Tibial nerve (tissue), 4 donors: ENCODE measurements at regions not wholly inside any gene's neighbourhood (a gene's known extent, or its start where the extent isn't known, plus 50 kb on each side); places are given as distances from the start of the nearest gene placed in this dataset. TPM values are rescaled to one million over a fixed set of nuclear protein-coding genes. Genes with fewer than 3 reads are reported as not detected.

Source experiments
- DNase-seq, 2 donors: peaks; one replicate each; pipeline ENCODE4 v3.0.0-alpha.2; 2019; ENCODE audit warnings: low spot score in 2 of 2
- H3K27ac ChIP-seq, 4 donors: fragments of 200-600 bp; sonication (generic) in 3 of 4; one replicate each; pipeline ENCODE4 v1.5.1; 2017 to 2019; ENCODE audit warnings: mild to moderate bottlenecking in 1 of 4
- H3K27me3 ChIP-seq, 2 donors: fragments of 200-600 bp; sonication (generic) in 1 of 2; one replicate each; pipeline versions ENCODE4 v1.5.1 to v1.6.0; 2017 to 2019
- H3K36me3 ChIP-seq, 3 donors: fragments of 200-600 bp; sonication (generic); one replicate each; pipeline ENCODE4 v1.5.1; 2018 to 2019
- H3K4me1 ChIP-seq, 4 donors: fragments of 200-600 bp; sonication (generic) in 3 of 4; one replicate each; pipeline ENCODE4 v1.5.1; 2017 to 2019
- H3K4me3 ChIP-seq, 4 donors: fragments of 200-600 bp; sonication (generic) in 3 of 4; one replicate each; pipeline ENCODE4 v1.5.1; 2017 to 2019; ENCODE audit warnings: mild to moderate bottlenecking in 1 of 4, moderate library complexity in 1 of 4
- H3K9me3 ChIP-seq, 4 donors: fragments of 200-600 bp; sonication (generic) in 3 of 4; one replicate each; pipeline ENCODE4 v1.5.1; 2017 to 2019
- POLR2A ChIP-seq, 2 donors: fragments of 450-650 bp; IDR thresholded peaks; one replicate each; pipeline ENCODE4 v1.6.1; 2017; ENCODE audit warnings: antibody characterized with exemption in 2 of 2, mild to moderate bottlenecking in 2 of 2, moderate library complexity in 2 of 2
- WGBS, 2 donors: methylation state at CpG; one replicate each; pipeline ENCODE4 v1.1.5; 2018; 5-methylcytosine and 5-hydroxymethylcytosine counted together
- small RNA-seq: library from RNA; depleted of rRNA; stranded (forward); fragments of <200 nt; gene quantifications from one replicate; pipeline ENCODE3, GENCODE V24; 2016

DNA sequence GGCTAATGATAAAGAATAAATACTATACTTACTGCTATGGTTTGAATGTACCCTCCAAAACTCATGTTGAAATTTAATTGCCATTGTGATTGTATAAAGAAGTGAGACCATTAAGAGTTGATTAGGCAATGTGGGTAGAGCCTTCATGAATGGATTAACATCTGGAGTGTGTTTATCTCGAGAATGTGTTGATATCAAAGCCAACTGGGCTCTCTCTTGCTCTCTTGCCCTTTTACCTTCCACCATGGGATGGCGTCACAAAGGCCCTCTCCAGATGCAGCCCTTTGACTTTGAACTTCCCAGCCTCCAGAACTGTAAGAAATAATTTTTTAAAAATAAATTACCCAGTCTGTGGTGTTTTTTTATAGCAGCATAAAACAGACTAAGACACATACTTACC, 50.1 kb upstream of the GHITM start:
- no peaks in the 10 kb centered on the region for H3K4me1 ChIP-seq
- no peaks in the 10 kb centered on the region for H3K27me3 ChIP-seq
- no peaks in the 10 kb centered on the region for H3K36me3 ChIP-seq
- peaks cover 0 to 1% (median 0%) of the 10 kb centered on the region in 4 donors for H3K9me3 ChIP-seq
- no peak overlapping the region for H3K27ac ChIP-seq
- DNase-seq = no peak
- H3K4me3 ChIP-seq = no peak overlapping the region
- WGBS, 2 donors = 58 to 72% methylated on average over 2 of the region's 2 CpGs
- no peak for TF ChIP-seq POLR2A (IDR thresholded peaks at IDR 0.05)

Small RNAs in the stretch of these regions (small RNA-seq; reads per million reads assigned to genes)
- gene RNU1-65P (not detected), gene RNU6-129P (not detected), gene RNU6-478P (not detected)
